ENCODE measurements at regions not wholly inside any gene's neighbourhood (a gene's known extent, or its start where the extent isn't known, plus 50 kb on each side); places are given as distances from the start of the nearest gene placed in this dataset.

GRCh38 chr18:45363196-45363595, 252.1 kb upstream of the SLC14A2 start:
- TF ChIP-seq, protein P1, sequence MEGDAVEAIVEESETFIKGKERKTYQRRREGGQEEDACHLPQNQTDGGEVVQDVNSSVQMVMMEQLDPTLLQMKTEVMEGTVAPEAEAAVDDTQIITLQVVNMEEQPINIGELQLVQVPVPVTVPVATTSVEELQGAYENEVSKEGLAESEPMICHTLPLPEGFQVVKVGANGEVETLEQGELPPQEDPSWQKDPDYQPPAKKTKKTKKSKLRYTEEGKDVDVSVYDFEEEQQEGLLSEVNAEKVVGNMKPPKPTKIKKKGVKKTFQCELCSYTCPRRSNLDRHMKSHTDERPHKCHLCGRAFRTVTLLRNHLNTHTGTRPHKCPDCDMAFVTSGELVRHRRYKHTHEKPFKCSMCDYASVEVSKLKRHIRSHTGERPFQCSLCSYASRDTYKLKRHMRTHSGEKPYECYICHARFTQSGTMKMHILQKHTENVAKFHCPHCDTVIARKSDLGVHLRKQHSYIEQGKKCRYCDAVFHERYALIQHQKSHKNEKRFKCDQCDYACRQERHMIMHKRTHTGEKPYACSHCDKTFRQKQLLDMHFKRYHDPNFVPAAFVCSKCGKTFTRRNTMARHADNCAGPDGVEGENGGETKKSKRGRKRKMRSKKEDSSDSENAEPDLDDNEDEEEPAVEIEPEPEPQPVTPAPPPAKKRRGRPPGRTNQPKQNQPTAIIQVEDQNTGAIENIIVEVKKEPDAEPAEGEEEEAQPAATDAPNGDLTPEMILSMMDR (conservative IDR thresholded peaks at IDR 0.05): no peak
- TF ChIP-seq ZFX (IDR thresholded peaks at IDR 0.05): no peak

Measured in C4-2B (cell line).